Mucosa of descending colon (tissue), 3 donors: ENCODE measurements at regions not wholly inside any gene's neighbourhood (a gene's known extent, or its start where the extent isn't known, plus 50 kb on each side); places are given as distances from the start of the nearest gene placed in this dataset.

Experiments
- ATAC-seq: fragments of 200-7000 bp; cut with Tn5 transposase; one replicate; pipeline ENCODE4 v1.9.1; 2020; ENCODE audit warnings: mild to moderate bottlenecking, moderate library complexity
- DNase-seq, 3 donors: peaks; one replicate each; pipeline ENCODE4 v3.0.0-alpha.2; 2020
- H3K36me3 ChIP-seq: fragments of 200-600 bp; one replicate; pipeline ENCODE4 v1.8.0; 2021; ENCODE audit warnings: low read depth, mild to moderate bottlenecking
- H3K4me1 ChIP-seq: fragments of 200-600 bp; one replicate; pipeline ENCODE4 v1.8.0; 2021; ENCODE audit warnings: low read depth, mild to moderate bottlenecking
- H3K4me3 ChIP-seq: fragments of 200-600 bp; one replicate; pipeline ENCODE4 v1.8.0; 2021; ENCODE audit warnings: mild to moderate bottlenecking
- H3K9me3 ChIP-seq: fragments of 200-600 bp; one replicate; pipeline ENCODE4 v1.8.0; 2021; ENCODE audit warnings: mild to moderate bottlenecking
- CTCF ChIP-seq: fragments of 200-600 bp; IDR thresholded peaks from one replicate; pipeline ENCODE4 v1.8.0; 2022; ENCODE audit warnings: antibody characterized with exemption, mild to moderate bottlenecking
- intact Hi-C, 2 donors: fragments of 100-400 bp; cut with DNase I in 1 of 2; cut with micrococcal nuclease in 1 of 2; formaldehyde crosslinking; loops; one replicate each; pipeline versions ENCODE4 v1.11.0 to v1.11.1; 2022; cut with DNase I, micrococcal nuclease
- donor health status: DM: no; HTN: no; CAD: no; lungs with moderate emphysema.
- donor health status: DM: no; HTN: no; CAD: no.
- donor health status: DM: no; HTN: yes; CAD: no.

GRCh38 chr6:16855460-16855859 is 94.2 kb upstream of the ATXN1 start:
- no peak for DNase-seq
- Histone ChIP-seq H3K4me1 (no peaks in the 10 kb centered on the region), H3K9me3 (no peaks in the 10 kb centered on the region), H3K36me3 (no peaks in the 10 kb centered on the region), H3K4me3 (no peak overlapping the region)
- intact Hi-C loops, result no loop called here
- no peak for ATAC-seq
- no peak for TF ChIP-seq CTCF

- intact Hi-C loops, result no loop called here
- no peak for TF ChIP-seq CTCF
Observed at GRCh38 chr6:16854986-16855385, 93.7 kb upstream of the ATXN1 start.

GRCh38 chr6:16852671-16853070 is 91.4 kb upstream of the ATXN1 start:
- no peak for TF ChIP-seq CTCF
- DNase-seq, result no peak
- no peak overlapping the region for H3K4me3 ChIP-seq
- intact Hi-C loops, result no loop called here
- H3K9me3 ChIP-seq, result no peaks in the 10 kb centered on the region
- no peaks in the 10 kb centered on the region for H3K4me1 ChIP-seq
- H3K36me3 ChIP-seq, result no peaks in the 10 kb centered on the region
- no peak for ATAC-seq

More at GRCh38 chr6:16854986-16855385, 93.7 kb upstream of the ATXN1 start:
- DNase-seq (no peak), ATAC-seq (no peak)
- Histone ChIP-seq H3K36me3 (no peaks in the 10 kb centered on the region), H3K4me1 (no peaks in the 10 kb centered on the region), H3K4me3 (no peak overlapping the region), H3K9me3 (no peaks in the 10 kb centered on the region)

GRCh38 chr6:16851758-16852157 is 90.5 kb upstream of the ATXN1 start:
- DNase-seq, result no peak
- Histone ChIP-seq H3K4me1 (no peaks in the 10 kb centered on the region), H3K9me3 (no peaks in the 10 kb centered on the region), H3K4me3 (no peak overlapping the region), H3K36me3 (no peaks in the 10 kb centered on the region)
- TF ChIP-seq CTCF, result no peak
- intact Hi-C loops, result no loop called here
- ATAC-seq, result no peak

- no peak for TF ChIP-seq CTCF
- no peaks in the 10 kb centered on the region for H3K4me1 ChIP-seq
- no peaks in the 10 kb centered on the region for H3K36me3 ChIP-seq
- H3K4me3 ChIP-seq, result no peak overlapping the region
- DNase-seq (no peak), ATAC-seq (no peak)
- intact Hi-C loops, result no loop called here
- H3K9me3 ChIP-seq, result no peaks in the 10 kb centered on the region
Observed at GRCh38 chr6:16851044-16851540, 89.8 kb upstream of the ATXN1 start.

GRCh38 chr6:16850681-16851026 is 89.4 kb upstream of the ATXN1 start:
- ATAC-seq, result no peak

More at GRCh38 chr6:16850681-16851026, 89.4 kb upstream of the ATXN1 start:
- Histone ChIP-seq H3K36me3 (no peaks in the 10 kb centered on the region), H3K4me1 (no peaks in the 10 kb centered on the region), H3K4me3 (no peak overlapping the region), H3K9me3 (no peaks in the 10 kb centered on the region)
- TF ChIP-seq CTCF, result no peak
- intact Hi-C loops, result no loop called here
- DNase-seq, result no peak
